ENCODE measurements at regions not wholly inside any gene's neighbourhood (a gene's known extent, or its start where the extent isn't known, plus 50 kb on each side); places are given as distances from the start of the nearest gene placed in this dataset.

GRCh38 chr5:107124376-107124775 lies 546.4 kb downstream of the EFNA5 start:
- no peak for TF ChIP-seq POLR2AphosphoS5 (IDR thresholded peaks at IDR 0.05)
- no peak for TF ChIP-seq POLR2A (IDR thresholded peaks at IDR 0.05)
- TF ChIP-seq CTCF (IDR thresholded peaks at IDR 0.05): no peak
